Ishikawa (cell line): ENCODE measurements at regions not wholly inside any gene's neighbourhood (a gene's known extent, or its start where the extent isn't known, plus 50 kb on each side); places are given as distances from the start of the nearest gene placed in this dataset.

Experiments
- CEBPB ChIP-seq: IDR thresholded peaks from 2 replicates; pipeline ENCODE4 v1.6.1; 2012
- CREB1 ChIP-seq: IDR thresholded peaks from 2 replicates; pipeline ENCODE4 v1.6.1; 2012; ENCODE audit warnings: low read depth
- EP300 ChIP-seq: IDR thresholded peaks from 2 replicates; pipeline ENCODE4 v1.6.1; 2012; ENCODE audit warnings: borderline replicate concordance
- FOXM1 ChIP-seq: IDR thresholded peaks from 2 replicates; pipeline ENCODE4 v1.6.1; 2012; ENCODE audit warnings: low read depth, borderline replicate concordance
- RAD21 ChIP-seq: IDR thresholded peaks from 2 replicates; pipeline ENCODE4 v1.6.1; 2012; ENCODE audit warnings: low read depth
- TAF1 ChIP-seq: IDR thresholded peaks from 2 replicates; pipeline ENCODE4 v1.6.1; 2012; ENCODE audit warnings: low read depth, mild to moderate bottlenecking
- TCF12 ChIP-seq: IDR thresholded peaks from 2 replicates; pipeline ENCODE4 v1.6.1; 2012; ENCODE audit warnings: low read depth
- USF1 ChIP-seq: IDR thresholded peaks from 2 replicates; pipeline ENCODE4 v1.6.1; 2012
- YY1 ChIP-seq: IDR thresholded peaks from 2 replicates; pipeline ENCODE4 v1.6.1; 2012; ENCODE audit warnings: low read depth
- ZBTB7A ChIP-seq: IDR thresholded peaks from 2 replicates; pipeline ENCODE4 v1.6.1; 2012; ENCODE audit warnings: low read depth
- TF ChIP-seq, protein P1 (sequence below): IDR thresholded peaks from 2 replicates; pipeline ENCODE4 v1.6.1; 2012
- TF ChIP-seq, protein P2 (sequence below): IDR thresholded peaks from 2 replicates; pipeline ENCODE4 v1.6.1; 2012; ENCODE audit warnings: low read depth, mild to moderate bottlenecking

DNA sequence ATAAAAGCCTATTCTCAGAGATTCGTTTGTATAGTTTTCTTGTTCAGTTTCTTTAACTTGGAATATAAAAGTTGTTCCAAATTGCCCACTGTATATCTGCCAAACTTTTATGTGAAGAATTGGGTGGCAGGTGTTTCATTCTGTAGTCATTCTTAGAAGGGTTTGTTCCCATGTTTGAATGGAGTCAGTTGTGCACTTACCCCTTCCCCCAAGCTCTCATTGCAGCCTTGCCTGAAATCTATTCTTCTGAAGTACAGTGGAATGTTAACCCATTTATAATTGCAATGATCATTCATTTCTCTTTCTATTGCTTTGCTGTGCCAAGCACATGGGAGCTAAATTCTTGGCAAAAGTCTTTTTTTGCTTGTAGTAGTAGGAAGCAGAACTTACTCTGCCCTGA lies 375.3 kb upstream of the C1orf87 start:
- TF ChIP-seq YY1, result no peak
- TF ChIP-seq FOXM1, result no peak
- no peak for TF ChIP-seq EP300
- TF ChIP-seq, protein P1, sequence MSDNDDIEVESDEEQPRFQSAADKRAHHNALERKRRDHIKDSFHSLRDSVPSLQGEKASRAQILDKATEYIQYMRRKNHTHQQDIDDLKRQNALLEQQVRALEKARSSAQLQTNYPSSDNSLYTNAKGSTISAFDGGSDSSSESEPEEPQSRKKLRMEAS, result no peak
- no peak for TF ChIP-seq CREB1
- no peak for TF ChIP-seq RAD21
- no peak for TF ChIP-seq USF1
- no peak for TF ChIP-seq TAF1
- TF ChIP-seq, protein P2, sequence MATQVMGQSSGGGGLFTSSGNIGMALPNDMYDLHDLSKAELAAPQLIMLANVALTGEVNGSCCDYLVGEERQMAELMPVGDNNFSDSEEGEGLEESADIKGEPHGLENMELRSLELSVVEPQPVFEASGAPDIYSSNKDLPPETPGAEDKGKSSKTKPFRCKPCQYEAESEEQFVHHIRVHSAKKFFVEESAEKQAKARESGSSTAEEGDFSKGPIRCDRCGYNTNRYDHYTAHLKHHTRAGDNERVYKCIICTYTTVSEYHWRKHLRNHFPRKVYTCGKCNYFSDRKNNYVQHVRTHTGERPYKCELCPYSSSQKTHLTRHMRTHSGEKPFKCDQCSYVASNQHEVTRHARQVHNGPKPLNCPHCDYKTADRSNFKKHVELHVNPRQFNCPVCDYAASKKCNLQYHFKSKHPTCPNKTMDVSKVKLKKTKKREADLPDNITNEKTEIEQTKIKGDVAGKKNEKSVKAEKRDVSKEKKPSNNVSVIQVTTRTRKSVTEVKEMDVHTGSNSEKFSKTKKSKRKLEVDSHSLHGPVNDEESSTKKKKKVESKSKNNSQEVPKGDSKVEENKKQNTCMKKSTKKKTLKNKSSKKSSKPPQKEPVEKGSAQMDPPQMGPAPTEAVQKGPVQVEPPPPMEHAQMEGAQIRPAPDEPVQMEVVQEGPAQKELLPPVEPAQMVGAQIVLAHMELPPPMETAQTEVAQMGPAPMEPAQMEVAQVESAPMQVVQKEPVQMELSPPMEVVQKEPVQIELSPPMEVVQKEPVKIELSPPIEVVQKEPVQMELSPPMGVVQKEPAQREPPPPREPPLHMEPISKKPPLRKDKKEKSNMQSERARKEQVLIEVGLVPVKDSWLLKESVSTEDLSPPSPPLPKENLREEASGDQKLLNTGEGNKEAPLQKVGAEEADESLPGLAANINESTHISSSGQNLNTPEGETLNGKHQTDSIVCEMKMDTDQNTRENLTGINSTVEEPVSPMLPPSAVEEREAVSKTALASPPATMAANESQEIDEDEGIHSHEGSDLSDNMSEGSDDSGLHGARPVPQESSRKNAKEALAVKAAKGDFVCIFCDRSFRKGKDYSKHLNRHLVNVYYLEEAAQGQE, result no peak
- no peak for TF ChIP-seq ZBTB7A
- TF ChIP-seq CEBPB, result no peak
- TF ChIP-seq TCF12, result no peak
